GM23338 (cell line): ENCODE measurements at regions not wholly inside any gene's neighbourhood (a gene's known extent, or its start where the extent isn't known, plus 50 kb on each side); places are given as distances from the start of the nearest gene placed in this dataset.

Source experiments
- CREB1 ChIP-seq: fragments of 250-450 bp; sonication (Bioruptor Pico); IDR thresholded peaks from 2 replicates; pipeline ENCODE4 v1.5.0; 2020; ENCODE audit warnings: low read depth, mild to moderate bottlenecking, moderate library complexity
- EZH2 ChIP-seq: fragments of 200-600 bp; sonication (generic); IDR thresholded peaks from one replicate; pipeline ENCODE4 v1.8.0; 2017; ENCODE audit warnings: antibody characterized with exemption, mild to moderate bottlenecking, low read depth; ENCODE audit not compliant: unreplicated experiment
- EZH2phosphoT487 ChIP-seq: fragments of 200-600 bp; sonication (generic); IDR thresholded peaks from one replicate; pipeline ENCODE4 v1.8.1; 2018; ENCODE audit warnings: antibody characterized with exemption; ENCODE audit not compliant: unreplicated experiment
- JUNB ChIP-seq: IDR thresholded peaks from one replicate; pipeline ENCODE4 v1.6.1; 2016; ENCODE audit warnings: antibody characterized with exemption; ENCODE audit not compliant: unreplicated experiment
- NANOG ChIP-seq: IDR thresholded peaks from 2 replicates; pipeline ENCODE4 v1.6.1; 2016; ENCODE audit warnings: antibody characterized with exemption, borderline replicate concordance
- POLR2AphosphoS5 ChIP-seq: IDR thresholded peaks from 2 replicates; pipeline ENCODE4 v1.6.1; 2016; ENCODE audit warnings: antibody characterized with exemption, low read depth
- REST ChIP-seq: IDR thresholded peaks from one replicate; pipeline ENCODE4 v1.6.1; 2018; ENCODE audit warnings: antibody characterized with exemption; ENCODE audit not compliant: unreplicated experiment
- STAT1 ChIP-seq: IDR thresholded peaks from one replicate; pipeline ENCODE4 v1.6.1; 2016; ENCODE audit warnings: antibody characterized with exemption; ENCODE audit not compliant: unreplicated experiment
- ZNF114 ChIP-seq: fragments of 250-450 bp; sonication (Bioruptor Pico); IDR thresholded peaks from 2 replicates; pipeline ENCODE4 v1.5.0; 2020; ENCODE audit warnings: mild to moderate bottlenecking, moderate library complexity
- ZNF331 ChIP-seq: fragments of 250-450 bp; sonication (Bioruptor Pico); IDR thresholded peaks from 2 replicates; pipeline ENCODE4 v1.5.0; 2020; ENCODE audit warnings: low read depth, mild to moderate bottlenecking, moderate library complexity
- TF ChIP-seq, protein P1 (sequence below), 2 experiments: fragments of 200-600 bp in 1 of 2; sonication (generic) in 1 of 2; conservative IDR thresholded peaks; 2 replicates each; pipeline versions ENCODE4 v1.5.1 to v1.6.1; 2016 to 2017; ENCODE audit warnings: antibody characterized with exemption in 2 of 2, low read depth in 2 of 2, mild to moderate bottlenecking in 2 of 2, moderate library complexity in 1 of 2
- TF ChIP-seq, protein P2 (sequence below): fragments of 250-450 bp; sonication (Bioruptor Pico); IDR thresholded peaks from 2 replicates; pipeline ENCODE4 v1.5.0; 2020; ENCODE audit warnings: mild to moderate bottlenecking, moderate library complexity
- TF ChIP-seq, protein P3 (sequence below): IDR thresholded peaks from 2 replicates; pipeline ENCODE4 v1.6.1; 2016; ENCODE audit warnings: antibody characterized with exemption

- TF ChIP-seq, protein P1, sequence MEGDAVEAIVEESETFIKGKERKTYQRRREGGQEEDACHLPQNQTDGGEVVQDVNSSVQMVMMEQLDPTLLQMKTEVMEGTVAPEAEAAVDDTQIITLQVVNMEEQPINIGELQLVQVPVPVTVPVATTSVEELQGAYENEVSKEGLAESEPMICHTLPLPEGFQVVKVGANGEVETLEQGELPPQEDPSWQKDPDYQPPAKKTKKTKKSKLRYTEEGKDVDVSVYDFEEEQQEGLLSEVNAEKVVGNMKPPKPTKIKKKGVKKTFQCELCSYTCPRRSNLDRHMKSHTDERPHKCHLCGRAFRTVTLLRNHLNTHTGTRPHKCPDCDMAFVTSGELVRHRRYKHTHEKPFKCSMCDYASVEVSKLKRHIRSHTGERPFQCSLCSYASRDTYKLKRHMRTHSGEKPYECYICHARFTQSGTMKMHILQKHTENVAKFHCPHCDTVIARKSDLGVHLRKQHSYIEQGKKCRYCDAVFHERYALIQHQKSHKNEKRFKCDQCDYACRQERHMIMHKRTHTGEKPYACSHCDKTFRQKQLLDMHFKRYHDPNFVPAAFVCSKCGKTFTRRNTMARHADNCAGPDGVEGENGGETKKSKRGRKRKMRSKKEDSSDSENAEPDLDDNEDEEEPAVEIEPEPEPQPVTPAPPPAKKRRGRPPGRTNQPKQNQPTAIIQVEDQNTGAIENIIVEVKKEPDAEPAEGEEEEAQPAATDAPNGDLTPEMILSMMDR (conservative IDR thresholded peaks at IDR 0.05; ENCODE audit: low read depth in 2 of 2): no peak
- no peak for TF ChIP-seq EZH2
- no peak for TF ChIP-seq POLR2AphosphoS5
- TF ChIP-seq REST: no peak
- TF ChIP-seq EZH2phosphoT487: no peak
- no peak for TF ChIP-seq CREB1 (CRISPR knock-in tag)
- no peak for TF ChIP-seq NANOG
- TF ChIP-seq, protein P2, sequence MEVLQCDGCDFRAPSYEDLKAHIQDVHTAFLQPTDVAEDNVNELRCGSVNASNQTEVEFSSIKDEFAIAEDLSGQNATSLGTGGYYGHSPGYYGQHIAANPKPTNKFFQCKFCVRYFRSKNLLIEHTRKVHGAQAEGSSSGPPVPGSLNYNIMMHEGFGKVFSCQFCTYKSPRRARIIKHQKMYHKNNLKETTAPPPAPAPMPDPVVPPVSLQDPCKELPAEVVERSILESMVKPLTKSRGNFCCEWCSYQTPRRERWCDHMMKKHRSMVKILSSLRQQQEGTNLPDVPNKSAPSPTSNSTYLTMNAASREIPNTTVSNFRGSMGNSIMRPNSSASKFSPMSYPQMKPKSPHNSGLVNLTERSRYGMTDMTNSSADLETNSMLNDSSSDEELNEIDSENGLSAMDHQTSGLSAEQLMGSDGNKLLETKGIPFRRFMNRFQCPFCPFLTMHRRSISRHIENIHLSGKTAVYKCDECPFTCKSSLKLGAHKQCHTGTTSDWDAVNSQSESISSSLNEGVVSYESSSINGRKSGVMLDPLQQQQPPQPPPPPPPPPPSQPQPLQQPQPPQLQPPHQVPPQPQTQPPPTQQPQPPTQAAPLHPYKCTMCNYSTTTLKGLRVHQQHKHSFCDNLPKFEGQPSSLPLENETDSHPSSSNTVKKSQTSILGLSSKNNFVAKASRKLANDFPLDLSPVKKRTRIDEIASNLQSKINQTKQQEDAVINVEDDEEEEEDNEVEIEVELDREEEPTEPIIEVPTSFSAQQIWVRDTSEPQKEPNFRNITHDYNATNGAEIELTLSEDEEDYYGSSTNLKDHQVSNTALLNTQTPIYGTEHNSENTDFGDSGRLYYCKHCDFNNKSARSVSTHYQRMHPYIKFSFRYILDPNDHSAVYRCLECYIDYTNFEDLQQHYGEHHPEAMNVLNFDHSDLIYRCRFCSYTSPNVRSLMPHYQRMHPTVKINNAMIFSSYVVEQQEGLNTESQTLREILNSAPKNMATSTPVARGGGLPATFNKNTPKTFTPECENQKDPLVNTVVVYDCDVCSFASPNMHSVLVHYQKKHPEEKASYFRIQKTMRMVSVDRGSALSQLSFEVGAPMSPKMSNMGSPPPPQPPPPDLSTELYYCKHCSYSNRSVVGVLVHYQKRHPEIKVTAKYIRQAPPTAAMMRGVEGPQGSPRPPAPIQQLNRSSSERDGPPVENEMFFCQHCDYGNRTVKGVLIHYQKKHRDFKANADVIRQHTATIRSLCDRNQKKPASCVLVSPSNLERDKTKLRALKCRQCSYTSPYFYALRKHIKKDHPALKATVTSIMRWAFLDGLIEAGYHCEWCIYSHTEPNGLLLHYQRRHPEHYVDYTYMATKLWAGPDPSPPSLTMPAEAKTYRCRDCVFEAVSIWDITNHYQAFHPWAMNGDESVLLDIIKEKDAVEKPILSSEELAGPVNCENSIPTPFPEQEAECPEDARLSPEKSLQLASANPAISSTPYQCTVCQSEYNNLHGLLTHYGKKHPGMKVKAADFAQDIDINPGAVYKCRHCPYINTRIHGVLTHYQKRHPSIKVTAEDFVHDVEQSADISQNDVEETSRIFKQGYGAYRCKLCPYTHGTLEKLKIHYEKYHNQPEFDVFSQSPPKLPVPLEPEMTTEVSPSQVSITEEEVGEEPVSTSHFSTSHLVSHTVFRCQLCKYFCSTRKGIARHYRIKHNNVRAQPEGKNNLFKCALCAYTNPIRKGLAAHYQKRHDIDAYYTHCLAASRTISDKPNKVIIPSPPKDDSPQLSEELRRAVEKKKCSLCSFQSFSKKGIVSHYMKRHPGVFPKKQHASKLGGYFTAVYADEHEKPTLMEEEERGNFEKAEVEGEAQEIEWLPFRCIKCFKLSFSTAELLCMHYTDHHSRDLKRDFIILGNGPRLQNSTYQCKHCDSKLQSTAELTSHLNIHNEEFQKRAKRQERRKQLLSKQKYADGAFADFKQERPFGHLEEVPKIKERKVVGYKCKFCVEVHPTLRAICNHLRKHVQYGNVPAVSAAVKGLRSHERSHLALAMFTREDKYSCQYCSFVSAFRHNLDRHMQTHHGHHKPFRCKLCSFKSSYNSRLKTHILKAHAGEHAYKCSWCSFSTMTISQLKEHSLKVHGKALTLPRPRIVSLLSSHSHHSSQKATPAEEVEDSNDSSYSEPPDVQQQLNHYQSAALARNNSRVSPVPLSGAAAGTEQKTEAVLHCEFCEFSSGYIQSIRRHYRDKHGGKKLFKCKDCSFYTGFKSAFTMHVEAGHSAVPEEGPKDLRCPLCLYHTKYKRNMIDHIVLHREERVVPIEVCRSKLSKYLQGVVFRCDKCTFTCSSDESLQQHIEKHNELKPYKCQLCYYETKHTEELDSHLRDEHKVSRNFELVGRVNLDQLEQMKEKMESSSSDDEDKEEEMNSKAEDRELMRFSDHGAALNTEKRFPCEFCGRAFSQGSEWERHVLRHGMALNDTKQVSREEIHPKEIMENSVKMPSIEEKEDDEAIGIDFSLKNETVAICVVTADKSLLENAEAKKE (CRISPR knock-in tag): no peak
- TF ChIP-seq JUNB: no peak
- no peak for TF ChIP-seq STAT1
- no peak for TF ChIP-seq ZNF331 (CRISPR knock-in tag)
- TF ChIP-seq, protein P3, sequence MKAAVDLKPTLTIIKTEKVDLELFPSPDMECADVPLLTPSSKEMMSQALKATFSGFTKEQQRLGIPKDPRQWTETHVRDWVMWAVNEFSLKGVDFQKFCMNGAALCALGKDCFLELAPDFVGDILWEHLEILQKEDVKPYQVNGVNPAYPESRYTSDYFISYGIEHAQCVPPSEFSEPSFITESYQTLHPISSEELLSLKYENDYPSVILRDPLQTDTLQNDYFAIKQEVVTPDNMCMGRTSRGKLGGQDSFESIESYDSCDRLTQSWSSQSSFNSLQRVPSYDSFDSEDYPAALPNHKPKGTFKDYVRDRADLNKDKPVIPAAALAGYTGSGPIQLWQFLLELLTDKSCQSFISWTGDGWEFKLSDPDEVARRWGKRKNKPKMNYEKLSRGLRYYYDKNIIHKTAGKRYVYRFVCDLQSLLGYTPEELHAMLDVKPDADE: no peak
- TF ChIP-seq ZNF114 (CRISPR knock-in tag): no peak
Measured at GRCh38 chr2:586641-587076, 90.5 kb downstream of the TMEM18 start.
